Neural cell (in vitro differentiated cells): ENCODE measurements at regions not wholly inside any gene's neighbourhood (a gene's known extent, or its start where the extent isn't known, plus 50 kb on each side); places are given as distances from the start of the nearest gene placed in this dataset.

Experiments used
- CTCF ChIP-seq: fragments of 450-650 bp; IDR thresholded peaks from 2 replicates; pipeline ENCODE4 v1.5.1; 2014; ENCODE audit warnings: antibody characterized with exemption, mild to moderate bottlenecking, moderate library complexity; ENCODE audit not compliant: poor library complexity, severe bottlenecking
- EP300 ChIP-seq: fragments of 450-650 bp; conservative IDR thresholded peaks from 2 replicates; pipeline ENCODE4 v1.6.1; 2014; ENCODE audit warnings: antibody characterized with exemption, mild to moderate bottlenecking, moderate library complexity; ENCODE audit not compliant: poor library complexity, severe bottlenecking
- EZH2 ChIP-seq: fragments of 200-600, 300-800 bp; shearing (Covaris generic), sonication (generic); IDR thresholded peaks from 2 replicates; pipeline ENCODE4 v1.6.1; 2014; ENCODE audit warnings: antibody characterized with exemption, low read length, borderline replicate concordance, mild to moderate bottlenecking; ENCODE audit not compliant: insufficient read depth, poor library complexity, severe bottlenecking
- MXI1 ChIP-seq: fragments of 450-650 bp; conservative IDR thresholded peaks from 2 replicates; pipeline ENCODE4 v1.6.1; 2014; ENCODE audit warnings: antibody characterized with exemption, mild to moderate bottlenecking; ENCODE audit not compliant: poor library complexity, severe bottlenecking
- POLR2AphosphoS5 ChIP-seq: IDR thresholded peaks from 2 replicates; pipeline ENCODE4 v1.6.1; 2012
- RAD21 ChIP-seq: fragments of 450-650 bp; conservative IDR thresholded peaks from 2 replicates; pipeline ENCODE4 v1.6.1; 2014; ENCODE audit warnings: antibody characterized with exemption, mild to moderate bottlenecking, moderate library complexity
- SMC3 ChIP-seq: fragments of 450-650 bp; conservative IDR thresholded peaks from 2 replicates; pipeline ENCODE4 v1.6.1; 2014; ENCODE audit warnings: antibody characterized with exemption, mild to moderate bottlenecking, moderate library complexity; ENCODE audit not compliant: poor library complexity

GRCh38 chr10:57791546-57791945 lies 476.1 kb downstream of the IPMK start:
- TF ChIP-seq CTCF (no peak), EP300 (no peak), SMC3 (no peak), RAD21 (no peak), EZH2 (no peak), MXI1 (no peak), POLR2AphosphoS5 (no peak)
